ENCODE measurements at regions not wholly inside any gene's neighbourhood (a gene's known extent, or its start where the extent isn't known, plus 50 kb on each side); places are given as distances from the start of the nearest gene placed in this dataset.

GRCh38 chr6:22910370-22910769 is 341.0 kb downstream of the HDGFL1 start:
- no peak overlapping the region for H3K27ac ChIP-seq (ENCODE audit: low read depth, low read length)
- H3K27me3 ChIP-seq (ENCODE audit: control insufficient read depth in 1 of 2, insufficient read depth in 2 of 2, low read length in 2 of 2): peaks cover 0 to 4% of the 10 kb centered on the region in 2 donors
- no peak overlapping the region for H3K4me3 ChIP-seq (ENCODE audit: low read depth in 1 of 2, low read length in 2 of 2)
- H3K9me3 ChIP-seq (ENCODE audit: low read length): no peaks in the 10 kb centered on the region
- H3K4me1 ChIP-seq (ENCODE audit: insufficient read depth, low read length): peaks cover 16% of the 10 kb centered on the region
- no peak overlapping the region for H3K9ac ChIP-seq (ENCODE audit: low read length)
- no peaks in the 10 kb centered on the region for H3K36me3 ChIP-seq (ENCODE audit: insufficient read depth, low read length)

GRCh38 chr6:22913612-22914011 is 344.2 kb downstream of the HDGFL1 start:
- H3K4me1 ChIP-seq (ENCODE audit: insufficient read depth, low read length): peaks cover 15% of the 10 kb centered on the region
- no peak overlapping the region for H3K4me3 ChIP-seq (ENCODE audit: low read depth in 1 of 2, low read length in 2 of 2)
- no peaks in the 10 kb centered on the region for H3K9me3 ChIP-seq (ENCODE audit: low read length)
- no peaks in the 10 kb centered on the region for H3K36me3 ChIP-seq (ENCODE audit: insufficient read depth, low read length)
- H3K27me3 ChIP-seq (ENCODE audit: control insufficient read depth in 1 of 2, insufficient read depth in 2 of 2, low read length in 2 of 2): peaks cover 0 to 4% of the 10 kb centered on the region in 2 donors
- H3K9ac ChIP-seq (ENCODE audit: low read length): no peak overlapping the region
- no peak overlapping the region for H3K27ac ChIP-seq (ENCODE audit: low read depth, low read length)

GRCh38 chr6:22917344-22917743 is 348.0 kb downstream of the HDGFL1 start:
- H3K9me3 ChIP-seq (ENCODE audit: low read length): no peaks in the 10 kb centered on the region
- H3K36me3 ChIP-seq (ENCODE audit: insufficient read depth, low read length): no peaks in the 10 kb centered on the region
- H3K9ac ChIP-seq (ENCODE audit: low read length): no peak overlapping the region
- no peaks in the 10 kb centered on the region for H3K27me3 ChIP-seq (ENCODE audit: control insufficient read depth in 1 of 2, insufficient read depth in 2 of 2, low read length in 2 of 2)
- H3K4me1 ChIP-seq (ENCODE audit: insufficient read depth, low read length): peaks cover 15% of the 10 kb centered on the region
- H3K4me3 ChIP-seq (ENCODE audit: low read depth in 1 of 2, low read length in 2 of 2): no peak overlapping the region
- no peak overlapping the region for H3K27ac ChIP-seq (ENCODE audit: low read depth, low read length)

- no peaks in the 10 kb centered on the region for H3K9me3 ChIP-seq (ENCODE audit: low read length)
- no peaks in the 10 kb centered on the region for H3K36me3 ChIP-seq (ENCODE audit: insufficient read depth, low read length)
- no peak overlapping the region for H3K9ac ChIP-seq (ENCODE audit: low read length)
- H3K4me1 ChIP-seq (ENCODE audit: insufficient read depth, low read length): peaks cover 7% of the 10 kb centered on the region
- no peak overlapping the region for H3K27ac ChIP-seq (ENCODE audit: low read depth, low read length)
- no peak overlapping the region for H3K4me3 ChIP-seq (ENCODE audit: low read depth in 1 of 2, low read length in 2 of 2)
- H3K27me3 ChIP-seq (ENCODE audit: control insufficient read depth in 1 of 2, insufficient read depth in 2 of 2, low read length in 2 of 2): no peaks in the 10 kb centered on the region
These were observed 352.5 kb downstream of the HDGFL1 start for GRCh38 chr6:22921828-22922227.

GRCh38 chr6:22925304-22925835 is 356.0 kb downstream of the HDGFL1 start:
- Histone ChIP-seq H3K27ac (ENCODE audit: low read depth, low read length) (no peak overlapping the region), H3K9me3 (ENCODE audit: low read length) (no peaks in the 10 kb centered on the region), H3K4me3 (ENCODE audit: low read depth in 1 of 2, low read length in 2 of 2) (no peak overlapping the region), H3K36me3 (ENCODE audit: insufficient read depth, low read length) (no peaks in the 10 kb centered on the region), H3K9ac (ENCODE audit: low read length) (no peak overlapping the region), H3K27me3 (ENCODE audit: control insufficient read depth in 1 of 2, insufficient read depth in 2 of 2, low read length in 2 of 2) (no peaks in the 10 kb centered on the region), H3K4me1 (ENCODE audit: insufficient read depth, low read length) (peaks cover 8% of the 10 kb centered on the region)

- H3K27ac ChIP-seq (ENCODE audit: low read depth, low read length): no peak overlapping the region
- H3K9ac ChIP-seq (ENCODE audit: low read length): no peak overlapping the region
- H3K4me1 ChIP-seq (ENCODE audit: insufficient read depth, low read length): peaks cover 8% of the 10 kb centered on the region
- no peaks in the 10 kb centered on the region for H3K27me3 ChIP-seq (ENCODE audit: control insufficient read depth in 1 of 2, insufficient read depth in 2 of 2, low read length in 2 of 2)
- no peaks in the 10 kb centered on the region for H3K36me3 ChIP-seq (ENCODE audit: insufficient read depth, low read length)
- no peak overlapping the region for H3K4me3 ChIP-seq (ENCODE audit: low read depth in 1 of 2, low read length in 2 of 2)
- H3K9me3 ChIP-seq (ENCODE audit: low read length): no peaks in the 10 kb centered on the region
These were observed 356.8 kb downstream of the HDGFL1 start for GRCh38 chr6:22925920-22926789.

GRCh38 chr6:22926790-22927354 is 357.5 kb downstream of the HDGFL1 start:
- Histone ChIP-seq H3K9ac (ENCODE audit: low read length) (no peak overlapping the region), H3K27me3 (ENCODE audit: control insufficient read depth in 1 of 2, insufficient read depth in 2 of 2, low read length in 2 of 2) (no peaks in the 10 kb centered on the region), H3K4me3 (ENCODE audit: low read depth in 1 of 2, low read length in 2 of 2) (no peak overlapping the region), H3K4me1 (ENCODE audit: insufficient read depth, low read length) (peaks cover 8% of the 10 kb centered on the region), H3K27ac (ENCODE audit: low read depth, low read length) (no peak overlapping the region), H3K9me3 (ENCODE audit: low read length) (no peaks in the 10 kb centered on the region), H3K36me3 (ENCODE audit: insufficient read depth, low read length) (no peaks in the 10 kb centered on the region)

- H3K36me3 ChIP-seq (ENCODE audit: insufficient read depth, low read length): no peaks in the 10 kb centered on the region
- no peak overlapping the region for H3K4me3 ChIP-seq (ENCODE audit: low read depth in 1 of 2, low read length in 2 of 2)
- H3K4me1 ChIP-seq (ENCODE audit: insufficient read depth, low read length): peaks cover 8% of the 10 kb centered on the region
- H3K9me3 ChIP-seq (ENCODE audit: low read length): no peaks in the 10 kb centered on the region
- no peaks in the 10 kb centered on the region for H3K27me3 ChIP-seq (ENCODE audit: control insufficient read depth in 1 of 2, insufficient read depth in 2 of 2, low read length in 2 of 2)
- no peak overlapping the region for H3K27ac ChIP-seq (ENCODE audit: low read depth, low read length)
- H3K9ac ChIP-seq (ENCODE audit: low read length): no peak overlapping the region
These were observed 359.4 kb downstream of the HDGFL1 start for GRCh38 chr6:22928775-22929174.

- Histone ChIP-seq H3K4me3 (ENCODE audit: low read depth in 1 of 2, low read length in 2 of 2) (no peak overlapping the region), H3K9ac (ENCODE audit: low read length) (no peak overlapping the region), H3K9me3 (ENCODE audit: low read length) (no peaks in the 10 kb centered on the region), H3K4me1 (ENCODE audit: insufficient read depth, low read length) (peaks cover 8% of the 10 kb centered on the region), H3K36me3 (ENCODE audit: insufficient read depth, low read length) (no peaks in the 10 kb centered on the region), H3K27me3 (ENCODE audit: control insufficient read depth in 1 of 2, insufficient read depth in 2 of 2, low read length in 2 of 2) (no peaks in the 10 kb centered on the region), H3K27ac (ENCODE audit: low read depth, low read length) (no peak overlapping the region)
These were observed 360.1 kb downstream of the HDGFL1 start for GRCh38 chr6:22929311-22929985.

GRCh38 chr6:22940581-22941290 is 371.4 kb downstream of the HDGFL1 start:
- Histone ChIP-seq H3K27ac (ENCODE audit: low read depth, low read length) (no peak overlapping the region), H3K27me3 (ENCODE audit: control insufficient read depth in 1 of 2, insufficient read depth in 2 of 2, low read length in 2 of 2) (no peaks in the 10 kb centered on the region), H3K36me3 (ENCODE audit: insufficient read depth, low read length) (no peaks in the 10 kb centered on the region), H3K4me1 (ENCODE audit: insufficient read depth, low read length) (no peaks in the 10 kb centered on the region), H3K9me3 (ENCODE audit: low read length) (no peaks in the 10 kb centered on the region), H3K4me3 (ENCODE audit: low read depth in 1 of 2, low read length in 2 of 2) (no peak overlapping the region), H3K9ac (ENCODE audit: low read length) (no peak overlapping the region)

- Histone ChIP-seq H3K9ac (ENCODE audit: low read length) (no peak overlapping the region), H3K9me3 (ENCODE audit: low read length) (no peaks in the 10 kb centered on the region), H3K4me3 (ENCODE audit: low read depth in 1 of 2, low read length in 2 of 2) (no peak overlapping the region), H3K27ac (ENCODE audit: low read depth, low read length) (no peak overlapping the region), H3K4me1 (ENCODE audit: insufficient read depth, low read length) (no peaks in the 10 kb centered on the region), H3K36me3 (ENCODE audit: insufficient read depth, low read length) (no peaks in the 10 kb centered on the region), H3K27me3 (ENCODE audit: control insufficient read depth in 1 of 2, insufficient read depth in 2 of 2, low read length in 2 of 2) (no peaks in the 10 kb centered on the region)
These were observed 373.0 kb downstream of the HDGFL1 start for GRCh38 chr6:22942403-22942802.

Measured in muscle layer of colon (tissue), 2 donors.